ENCODE measurements at regions not wholly inside any gene's neighbourhood (a gene's known extent, or its start where the extent isn't known, plus 50 kb on each side); places are given as distances from the start of the nearest gene placed in this dataset.
A peak's percentile ranks its signal among the peaks of the same experiment; 100 is the strongest.
"Not testable (repeated sequence)": the region's sequence is repeated elsewhere in the genome, so short reads cannot be mapped to it uniquely, and the experiment has no call there.

DNA sequence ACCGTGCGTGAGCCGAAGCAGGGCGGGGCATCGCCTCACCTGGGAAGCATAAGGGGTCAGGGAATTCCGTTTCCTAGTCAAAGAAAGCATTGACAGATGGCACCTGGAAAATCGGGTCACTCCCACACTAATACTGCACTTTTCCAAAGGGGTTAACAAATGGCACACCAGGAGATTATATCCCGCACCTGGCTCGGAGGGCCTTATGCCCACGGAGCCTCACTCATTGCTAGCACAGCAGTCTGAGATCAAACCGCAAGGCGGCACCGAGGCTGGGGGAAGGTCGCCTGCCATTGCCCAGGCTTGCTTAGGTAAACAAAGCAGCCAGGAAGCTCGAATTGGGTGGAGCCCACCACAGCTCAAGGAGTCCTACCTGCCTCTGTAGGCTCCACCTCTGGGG lies 1698.1 kb downstream of the TP53TG3F start:
- ATAC-seq; intact Hi-C loops (cut with DNase I); DNase-seq (ENCODE audit: low spot score): not testable (repeated sequence)

DNA sequence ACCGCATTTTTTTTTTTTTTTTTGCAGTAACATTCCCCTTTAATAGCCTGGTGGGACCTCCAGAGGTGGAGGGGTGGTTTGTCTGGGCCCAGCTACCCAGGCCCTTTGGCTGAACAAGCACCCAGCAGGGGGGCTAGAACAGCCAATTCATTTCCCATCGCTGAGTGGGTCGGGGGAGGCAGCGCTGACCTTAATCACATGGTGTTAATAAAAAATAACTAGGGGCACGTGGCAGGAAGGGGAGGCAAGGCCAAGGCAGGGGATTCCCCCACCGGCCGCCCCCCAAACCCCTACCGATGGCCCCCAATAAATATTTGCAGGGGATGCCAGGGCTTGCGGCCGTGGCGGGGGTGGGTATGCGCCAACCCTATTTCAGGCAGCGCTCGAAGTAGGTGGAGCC lies 1709.9 kb downstream of the TP53TG3F start:
- intact Hi-C loops (cut with DNase I); DNase-seq (ENCODE audit: low spot score); ATAC-seq: not testable (repeated sequence)

DNA sequence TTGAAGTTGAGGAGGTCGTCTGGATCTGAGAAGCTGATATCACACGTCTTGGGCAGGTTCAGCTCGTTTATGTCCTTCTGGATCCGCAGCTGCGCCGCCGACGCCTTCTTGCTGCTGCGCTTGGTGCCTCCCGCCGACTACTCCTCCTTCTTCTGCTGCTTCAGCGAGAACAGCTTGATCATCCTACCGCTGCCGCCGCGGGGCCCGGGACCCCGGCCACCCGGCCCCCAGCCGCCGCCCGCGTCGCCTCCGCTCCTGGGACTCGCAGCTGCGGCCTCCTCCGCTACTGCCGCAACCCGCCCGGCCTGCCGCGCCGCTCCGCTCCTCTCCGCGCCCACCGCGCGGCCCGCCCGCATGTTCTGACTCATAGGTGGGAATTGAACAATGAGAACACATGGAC lies 1710.6 kb downstream of the TP53TG3F start:
- ATAC-seq; DNase-seq (ENCODE audit: low spot score); intact Hi-C loops (cut with DNase I): not testable (repeated sequence)

DNA sequence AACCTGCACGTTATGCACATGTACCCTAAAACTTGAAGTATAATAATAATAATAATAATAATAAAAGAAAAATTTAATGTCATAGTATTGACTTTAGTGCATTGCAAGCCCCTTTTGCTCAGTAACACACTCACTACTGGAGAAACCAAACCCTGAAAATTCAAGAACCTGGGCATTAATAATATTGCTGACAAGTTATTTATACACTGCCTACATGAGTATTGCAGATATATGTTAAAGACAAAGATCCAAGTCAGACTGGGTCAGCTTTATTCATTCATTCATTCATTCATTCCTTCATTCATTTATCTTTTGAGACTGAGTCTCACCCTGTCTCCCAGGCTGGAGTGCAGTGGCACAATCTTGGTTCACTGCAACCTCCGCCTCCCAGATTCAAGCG lies 1711.2 kb downstream of the TP53TG3F start:
- intact Hi-C loops (cut with DNase I): no loop called here
- ATAC-seq: no peak

DNA sequence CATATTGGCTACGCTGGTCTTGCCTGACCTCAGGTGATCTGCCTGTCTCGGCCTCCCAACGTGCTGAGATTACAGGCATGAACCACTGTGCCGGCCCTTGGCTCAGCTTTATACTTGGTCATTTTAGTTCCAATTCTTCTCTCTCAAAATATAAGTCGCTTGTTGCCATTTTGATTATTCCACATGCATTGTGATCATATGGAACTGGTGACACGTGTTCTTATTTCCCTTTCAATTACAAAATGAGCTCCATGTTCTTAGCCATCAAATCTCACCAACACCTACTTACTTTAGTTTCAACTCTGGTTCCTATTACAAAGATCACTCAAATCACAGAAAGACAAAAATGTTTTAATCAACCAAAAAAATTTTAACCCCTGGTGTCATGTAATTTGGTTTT lies 1711.7 kb downstream of the TP53TG3F start:
- no peak for DNase-seq (ENCODE audit: low spot score)
- no peak for ATAC-seq
- intact Hi-C loops (cut with DNase I): no loop called here

More for the DNA sequence above, 1711.2 kb downstream of the TP53TG3F start:
- DNase-seq (ENCODE audit: low spot score): no peak

DNA sequence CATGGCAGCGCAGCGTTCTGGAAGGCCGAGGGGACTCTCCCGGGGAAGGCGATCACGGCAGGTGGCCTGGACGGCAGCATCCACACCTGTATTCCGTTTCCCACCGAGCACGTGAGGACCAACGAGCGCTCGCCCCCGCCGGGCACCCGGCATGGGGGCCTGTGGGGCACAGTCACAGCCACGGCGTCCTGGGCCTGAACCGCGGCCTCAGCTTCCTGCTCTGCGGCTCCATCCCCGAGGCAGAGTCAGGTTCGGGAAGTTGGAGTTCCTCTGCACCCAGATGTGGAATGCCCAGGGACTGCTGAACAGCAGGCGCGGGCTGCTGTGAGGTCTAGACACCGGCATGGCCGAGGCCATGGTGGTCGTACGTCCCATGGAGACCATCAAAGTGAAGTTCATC lies 1713.9 kb downstream of the TP53TG3F start:
- ATAC-seq (no peak), DNase-seq (ENCODE audit: low spot score) (no peak)
- intact Hi-C loops (cut with DNase I): no loop called here

DNA sequence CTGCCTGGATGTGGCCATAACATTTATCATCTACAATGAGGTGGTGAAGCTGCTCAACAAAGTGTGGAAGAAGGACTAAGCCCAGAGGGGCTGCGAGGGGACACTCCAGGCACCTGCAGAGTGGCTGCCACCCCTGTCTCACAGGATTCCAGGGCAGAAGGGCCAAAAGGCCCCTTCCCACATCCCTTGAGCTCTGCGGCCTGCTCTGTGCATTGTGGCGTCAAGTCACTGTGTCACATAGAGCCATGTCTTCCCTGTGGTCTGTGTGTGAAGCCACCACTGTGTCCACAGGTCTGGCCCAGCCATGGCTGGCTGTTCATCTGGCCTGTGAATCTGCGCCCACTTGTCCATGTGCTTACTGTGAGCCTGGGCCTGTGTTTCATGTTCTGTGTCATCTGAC lies 1714.6 kb downstream of the TP53TG3F start:
- DNase-seq (ENCODE audit: low spot score) (no peak), ATAC-seq (no peak)
- intact Hi-C loops (cut with DNase I): no loop called here

DNA sequence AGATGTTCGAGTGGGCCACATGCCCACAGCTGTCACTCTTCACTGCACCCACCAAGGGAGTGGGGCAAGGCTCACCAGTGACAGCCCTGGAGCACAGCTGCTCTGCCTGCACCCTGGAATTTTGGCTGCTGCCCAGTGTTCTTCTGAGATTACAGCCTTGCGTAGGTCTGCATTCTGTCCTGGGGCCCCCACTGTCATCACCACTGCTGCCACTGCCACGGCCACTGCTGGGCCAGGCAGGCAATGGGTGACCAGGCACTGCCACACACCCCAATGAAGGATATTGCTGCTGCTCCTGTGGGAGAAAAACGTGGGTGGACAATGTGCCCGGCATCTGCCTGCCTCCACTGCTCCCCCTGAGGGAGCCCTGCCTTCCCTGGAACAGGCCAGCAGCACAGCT lies 1717.0 kb downstream of the TP53TG3F start:
- intact Hi-C loops (cut with DNase I): no loop called here
- ATAC-seq: no peak
- DNase-seq (ENCODE audit: low spot score): no peak

DNA sequence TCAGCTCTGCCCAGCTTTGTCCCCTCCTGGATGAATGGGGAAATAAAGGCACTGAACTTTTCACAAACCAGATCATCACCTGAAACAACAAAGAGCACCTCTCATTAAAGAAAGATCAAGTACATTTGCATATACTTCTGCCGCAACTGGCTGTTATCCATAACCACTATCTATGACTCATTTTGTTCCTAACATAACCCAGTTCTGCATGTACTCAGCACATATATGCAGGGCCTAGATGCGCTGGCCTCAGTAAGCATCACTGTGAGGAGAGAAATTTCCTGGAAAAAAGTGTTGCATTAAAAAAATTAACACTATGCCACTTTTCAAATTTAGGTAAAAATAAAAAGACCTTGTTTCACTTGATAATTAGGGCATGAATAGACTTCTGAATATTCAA lies 1718.4 kb downstream of the TP53TG3F start:
- ATAC-seq (no peak), DNase-seq (ENCODE audit: low spot score) (no peak)
- intact Hi-C loops (cut with DNase I): no loop called here

DNA sequence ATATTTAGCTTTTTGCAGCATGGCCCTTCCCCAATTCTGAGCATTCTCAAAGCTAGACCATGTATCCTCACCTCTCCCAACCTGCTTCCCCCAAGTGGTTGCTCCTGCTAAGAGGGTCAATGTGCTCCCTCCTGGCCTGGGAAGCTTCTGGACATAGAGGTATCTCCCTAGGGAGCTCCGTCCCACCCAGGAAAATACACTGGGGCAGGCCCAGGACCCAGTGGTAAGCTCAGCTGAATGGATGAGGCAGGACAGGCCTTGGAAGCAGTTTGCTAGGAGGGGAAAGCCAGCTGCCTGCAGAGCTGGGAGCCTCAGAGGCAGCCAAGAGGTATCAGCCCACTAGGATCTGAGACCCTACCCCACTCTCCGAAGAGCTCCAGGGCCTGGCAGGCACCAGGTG lies 1721.6 kb downstream of the TP53TG3F start:
- DNase-seq (ENCODE audit: low spot score) (no peak), ATAC-seq (no peak)
- intact Hi-C loops (cut with DNase I): no loop called here

DNA sequence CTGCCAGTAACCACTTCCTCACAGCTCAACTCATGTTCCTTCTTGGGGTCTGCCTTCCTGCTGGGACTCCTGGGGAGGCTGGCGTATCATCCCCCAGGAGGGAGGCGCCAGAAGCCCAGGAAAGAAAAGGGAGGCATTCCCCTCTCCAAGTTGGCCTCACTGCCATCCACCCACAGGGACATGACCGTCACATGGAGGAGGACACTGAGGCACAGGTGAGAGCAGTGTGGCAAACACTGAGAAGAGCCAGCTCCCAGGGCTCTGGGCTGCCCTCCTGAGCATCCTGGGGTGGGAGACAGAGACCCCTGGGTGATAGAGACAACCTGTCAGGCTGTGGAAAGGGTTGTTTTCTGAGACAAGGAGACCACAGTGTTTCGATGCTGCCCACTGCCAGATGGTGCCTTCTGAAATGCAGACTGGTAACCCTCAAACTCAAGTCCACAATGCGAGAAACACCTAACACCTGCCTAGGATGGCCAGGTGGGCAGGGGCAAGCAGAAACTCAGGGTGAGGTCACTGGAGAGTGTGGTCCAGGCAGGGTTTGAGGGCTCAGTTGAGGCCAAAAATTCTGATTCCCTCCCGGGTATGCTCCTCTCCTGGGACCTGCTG lies 1722.1 kb downstream of the TP53TG3F start:
- ATAC-seq (no peak), DNase-seq (ENCODE audit: low spot score) (no peak)
- intact Hi-C loops (cut with DNase I): no loop called here

DNA sequence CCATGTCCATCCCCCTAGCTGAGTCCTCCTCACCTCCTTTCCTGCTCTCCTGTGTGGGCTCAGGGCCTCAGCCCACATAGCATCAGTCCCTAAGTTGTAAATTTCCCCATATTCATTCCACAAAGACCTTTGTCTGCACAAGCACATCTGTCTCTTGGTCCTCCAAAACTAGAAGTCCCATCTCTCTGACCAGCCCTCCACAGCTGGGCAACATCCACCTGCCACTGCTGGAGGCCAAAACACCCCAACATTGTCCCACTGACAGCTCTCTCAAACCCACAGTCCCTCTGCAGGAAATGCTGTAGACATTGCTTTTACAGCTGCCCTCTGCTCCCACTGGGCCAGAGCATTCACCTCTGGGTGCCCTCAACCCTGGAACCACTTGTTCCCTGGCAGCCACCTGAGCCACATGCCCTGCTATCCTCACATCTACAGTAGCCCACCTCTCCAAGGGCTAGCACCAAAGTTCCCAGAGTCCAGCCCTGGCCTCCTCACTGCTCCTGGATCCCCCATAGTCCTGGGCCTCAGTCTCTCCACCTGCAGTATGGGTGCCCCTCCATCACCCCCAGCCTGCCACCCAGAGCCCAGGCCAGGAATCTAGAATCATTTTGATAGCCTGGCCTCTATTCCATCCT lies 1722.7 kb downstream of the TP53TG3F start:
- intact Hi-C loops (cut with DNase I): no loop called here
- ATAC-seq (no peak), DNase-seq (ENCODE audit: low spot score) (no peak)

DNA sequence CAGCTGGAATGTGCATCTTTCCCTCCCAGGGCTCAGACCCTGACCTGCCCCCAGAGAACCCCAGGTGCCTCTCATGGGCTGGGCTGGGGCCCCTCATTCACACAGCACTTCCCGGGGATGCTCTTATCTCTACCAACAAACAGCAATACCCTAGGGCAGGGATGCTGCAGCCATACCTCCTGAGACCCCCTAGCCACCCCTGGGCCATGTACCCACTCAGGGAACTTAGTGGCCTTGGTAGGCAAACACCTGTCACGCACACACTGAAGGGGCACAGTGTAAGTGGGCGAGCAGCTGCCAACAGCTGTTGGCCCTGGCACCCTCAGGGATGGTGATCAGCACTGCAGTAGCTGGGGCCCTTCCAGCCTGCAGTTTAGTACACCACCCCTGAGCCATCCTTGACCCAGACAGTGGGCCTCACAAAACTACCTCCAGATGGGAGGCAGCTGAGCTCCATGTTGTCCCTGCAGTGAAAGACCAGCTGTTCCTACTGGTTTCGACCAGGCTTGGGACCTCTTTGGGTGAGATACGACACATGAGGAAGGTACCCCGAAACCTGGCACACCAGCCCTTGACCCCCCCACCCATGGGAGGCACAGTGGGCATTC lies 1723.6 kb downstream of the TP53TG3F start:
- intact Hi-C loops (cut with DNase I): no loop called here
- ATAC-seq (peak; percentile 35), DNase-seq (ENCODE audit: low spot score) (no peak)

DNA sequence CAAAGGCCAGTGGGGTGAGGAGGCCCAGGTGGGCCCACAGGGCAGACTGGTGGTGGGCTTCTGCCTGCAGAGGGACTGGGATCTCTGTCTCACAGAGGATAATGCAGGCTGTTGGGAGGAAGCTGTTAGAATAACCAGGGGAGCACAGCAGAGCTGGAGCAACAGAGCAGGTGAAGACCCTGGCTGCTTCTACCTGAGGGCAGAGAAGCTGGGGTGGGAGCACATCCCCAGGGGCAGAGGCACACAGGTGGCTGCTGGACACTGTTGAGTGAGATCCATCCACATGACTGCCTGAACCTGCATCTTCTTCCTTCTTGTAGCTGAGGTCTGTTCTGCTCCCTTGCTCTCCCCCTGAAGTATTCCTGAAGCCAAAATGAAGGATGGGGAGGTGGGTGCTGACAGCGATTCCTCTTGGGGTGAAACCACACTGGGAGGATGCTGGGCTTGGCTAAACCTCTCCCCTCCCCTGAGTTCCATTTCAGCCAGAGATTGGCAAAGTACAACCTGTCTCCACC lies 1725.0 kb downstream of the TP53TG3F start:
- DNase-seq (ENCODE audit: low spot score) (no peak), ATAC-seq (no peak)
- intact Hi-C loops (cut with DNase I): no loop called here

DNA sequence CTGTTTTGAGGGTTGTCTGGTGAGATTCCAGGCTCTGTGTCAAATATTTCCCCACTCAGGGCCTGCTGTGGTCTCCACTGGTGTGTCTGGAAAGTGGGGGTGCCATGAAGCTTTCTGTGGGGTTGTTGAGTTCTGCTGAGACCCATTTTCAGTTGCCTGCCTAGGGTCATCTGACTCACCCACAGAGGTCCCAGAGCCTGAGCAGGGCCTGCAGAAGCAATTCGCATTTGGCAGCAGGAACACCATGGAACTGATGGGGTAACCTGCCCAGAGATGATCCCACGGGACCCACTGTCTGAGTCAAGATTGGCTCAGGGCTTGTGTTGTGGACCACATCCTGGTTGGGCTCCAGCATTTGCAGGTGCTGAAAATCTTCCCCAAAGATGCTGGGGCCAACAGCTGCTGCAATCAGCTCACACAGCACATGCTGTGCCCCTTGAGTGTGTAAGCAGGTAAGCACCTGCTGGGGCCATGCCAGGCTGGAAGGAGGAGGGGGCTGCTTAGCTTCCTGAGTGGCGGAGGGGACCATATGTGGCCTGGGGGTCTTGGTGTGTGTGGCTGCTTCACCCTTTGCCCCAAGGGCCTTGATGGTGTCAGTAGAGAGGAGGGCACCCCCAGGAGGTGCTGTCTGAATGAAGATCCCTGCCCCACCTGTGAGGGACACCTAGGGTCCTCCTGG lies 1726.1 kb downstream of the TP53TG3F start:
- intact Hi-C loops (cut with DNase I): no loop called here
- ATAC-seq (no peak), DNase-seq (ENCODE audit: low spot score) (no peak)

DNA sequence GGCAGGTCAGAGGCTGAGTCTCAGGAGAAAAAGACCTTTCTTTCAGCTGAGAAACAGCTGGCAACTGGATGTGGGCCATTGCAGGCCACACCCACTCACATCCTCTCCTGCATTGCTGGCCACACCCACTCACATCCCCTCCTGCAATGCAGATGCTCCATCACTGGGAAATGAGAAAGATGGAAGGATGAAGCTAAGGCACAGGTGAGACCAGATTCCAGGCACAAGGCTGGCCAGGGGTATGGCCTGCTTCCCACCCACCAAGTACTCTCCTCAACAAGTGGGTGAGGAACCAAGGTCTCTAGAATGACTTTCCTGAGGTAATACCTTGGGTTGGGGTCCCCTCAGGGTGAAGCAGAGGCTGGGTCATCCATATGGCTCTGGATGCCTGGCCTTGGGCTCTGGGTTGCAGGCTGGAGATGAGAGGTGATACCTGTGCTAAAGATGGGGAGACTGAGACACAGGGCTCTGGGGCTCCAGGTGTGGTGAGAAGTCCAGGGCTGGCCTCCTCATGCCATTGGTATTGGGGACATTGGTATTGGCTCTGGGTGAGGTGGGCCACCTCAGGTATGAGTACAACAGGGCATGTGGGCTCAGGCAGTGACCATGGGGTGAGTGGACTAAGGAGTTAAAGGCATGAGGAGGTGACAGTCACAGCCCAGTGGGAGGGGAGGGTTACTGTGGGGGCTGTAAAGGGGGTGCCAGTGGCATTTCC lies 1726.8 kb downstream of the TP53TG3F start:
- intact Hi-C loops (cut with DNase I): no loop called here
- ATAC-seq (no peak), DNase-seq (ENCODE audit: low spot score) (no peak)

DNA sequence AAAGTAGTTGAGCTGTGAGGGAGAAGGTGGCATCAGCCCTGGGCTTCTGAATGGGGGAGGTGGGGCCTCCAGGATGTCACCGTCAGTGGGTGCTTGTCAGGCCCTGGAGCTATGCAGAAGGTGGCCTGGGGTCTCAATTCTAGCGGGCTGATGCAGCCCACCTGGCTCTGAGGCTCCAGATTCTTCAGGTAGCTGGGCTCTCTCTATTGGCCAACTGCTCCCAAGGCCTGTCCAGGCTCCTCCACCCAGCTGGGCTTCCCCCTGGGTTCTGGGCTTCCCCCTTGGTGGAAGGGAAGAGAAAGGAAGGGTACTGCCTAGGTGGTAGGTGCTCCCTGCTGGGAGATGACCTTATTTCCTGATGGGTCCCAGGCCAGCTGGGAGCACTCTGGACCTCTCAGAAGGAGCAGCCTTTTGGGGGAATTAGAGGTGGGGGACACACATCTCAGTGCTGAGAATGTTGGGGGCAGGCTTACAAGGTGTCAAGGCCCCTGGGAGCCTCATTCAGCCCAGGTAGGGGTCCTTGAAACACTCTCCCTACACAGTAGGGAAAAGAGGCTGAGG lies 1728.3 kb downstream of the TP53TG3F start:
- intact Hi-C loops (cut with DNase I): no loop called here
- DNase-seq (ENCODE audit: low spot score) (no peak), ATAC-seq (no peak)

DNA sequence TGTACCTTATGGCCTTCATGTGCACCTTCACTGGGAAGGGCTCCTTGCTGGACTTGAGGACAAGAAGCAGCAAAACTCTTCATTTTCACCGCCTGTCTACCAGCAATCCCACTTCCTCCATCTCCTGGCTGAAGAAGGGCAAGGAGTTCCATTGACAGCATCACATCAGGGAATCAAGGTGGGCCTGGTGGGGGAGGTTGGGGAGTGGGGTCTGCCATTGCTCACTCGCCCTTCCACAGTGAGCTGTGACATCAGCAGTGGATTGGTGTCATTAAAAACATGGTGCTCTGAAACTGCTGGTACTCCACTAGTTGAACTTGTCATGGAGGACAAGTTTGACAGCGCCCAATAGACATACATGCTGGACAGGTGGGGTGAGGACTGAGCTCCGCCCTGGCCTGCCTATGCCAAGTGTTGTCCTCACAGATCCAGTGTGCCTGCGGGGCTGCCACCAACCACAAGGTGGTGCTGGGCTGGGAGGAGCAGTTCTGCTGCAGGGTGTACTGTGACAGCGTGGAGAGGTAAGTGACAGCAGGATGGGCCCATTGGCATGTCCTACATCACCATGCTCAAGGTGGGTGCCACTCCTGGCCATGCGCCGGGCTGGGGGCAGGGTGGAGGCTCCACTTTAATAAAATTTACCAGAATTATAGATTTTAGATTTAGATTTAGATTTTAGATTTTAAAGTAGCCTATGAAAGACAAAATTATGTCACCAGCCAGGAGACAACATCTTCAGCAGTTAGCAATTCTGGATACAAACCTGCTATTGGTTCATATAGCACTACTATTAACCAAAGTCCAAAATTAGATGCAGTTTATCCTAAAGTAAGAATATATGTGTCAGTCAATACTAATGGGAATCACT lies 1729.1 kb downstream of the TP53TG3F start:
- ATAC-seq (peak; percentile 36), DNase-seq (ENCODE audit: low spot score) (no peak)
- intact Hi-C loops (cut with DNase I): no loop called here
